Neural crest cell (in vitro differentiated cells): ENCODE measurements at regions not wholly inside any gene's neighbourhood (a gene's known extent, or its start where the extent isn't known, plus 50 kb on each side); places are given as distances from the start of the nearest gene placed in this dataset.

Experiments used
- DNase-seq: peaks from one replicate; pipeline ENCODE4 v3.0.0; 2021; ENCODE audit warnings: low read depth, mixed read lengths, low spot score
- H3K27ac Mint-ChIP-seq: one replicate; pipeline ENCODE4 v1.8.0; 2021; ENCODE audit warnings: mild to moderate bottlenecking, mixed read lengths; ENCODE audit not compliant: unreplicated experiment
- H3K27me3 Mint-ChIP-seq: 2 replicates; pipeline ENCODE4 v1.8.0; 2021; ENCODE audit warnings: low read depth, mild to moderate bottlenecking, mixed read lengths
- H3K36me3 Mint-ChIP-seq: 2 replicates; pipeline ENCODE4 v1.8.0; 2021; ENCODE audit warnings: low read depth, mild to moderate bottlenecking, mixed read lengths
- H3K4me1 Mint-ChIP-seq: 2 replicates; pipeline ENCODE4 v1.8.0; 2021; ENCODE audit warnings: mixed read lengths
- H3K4me3 Mint-ChIP-seq: one replicate; pipeline ENCODE4 v1.8.0; 2021; ENCODE audit warnings: mild to moderate bottlenecking, mixed read lengths
- H3K9me3 Mint-ChIP-seq: 2 replicates; pipeline ENCODE4 v1.8.0; 2021; ENCODE audit warnings: mixed read lengths
- TF ChIP-seq, protein P1 (sequence below): fragments of 200-600 bp; sonication (generic); conservative IDR thresholded peaks from 2 replicates; pipeline ENCODE4 v1.5.0; 2021; ENCODE audit warnings: antibody characterized with exemption, mild to moderate bottlenecking

DNA sequence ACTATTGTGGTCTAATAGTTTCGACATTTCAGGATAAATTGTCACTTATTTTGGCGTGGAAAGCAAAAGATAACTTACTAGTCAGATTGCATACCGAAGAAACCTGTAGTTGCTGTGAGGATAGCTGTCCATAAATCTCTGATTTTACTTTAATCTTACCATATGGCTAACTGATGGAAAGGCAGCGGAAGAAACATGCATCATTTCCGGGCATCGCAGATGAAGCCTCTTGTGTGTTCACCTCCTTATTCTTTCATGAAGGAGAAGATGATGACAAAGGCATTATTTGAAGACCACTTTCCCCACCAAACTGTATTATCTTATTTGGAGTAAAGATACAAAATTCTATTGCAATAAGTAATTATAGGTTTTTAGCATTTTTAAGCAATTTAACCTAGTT, 763.6 kb upstream of the SLITRK6 start:
- DNase-seq, result no peak
- Mint-ChIP-seq H3K9me3 (no peaks in the 10 kb centered on the region), H3K27me3 (no peaks in the 10 kb centered on the region), H3K27ac (no peak overlapping the region), H3K4me3 (no peak overlapping the region), H3K4me1 (peaks cover 5% of the 10 kb centered on the region), H3K36me3 (no peaks in the 10 kb centered on the region)
- TF ChIP-seq, protein P1, sequence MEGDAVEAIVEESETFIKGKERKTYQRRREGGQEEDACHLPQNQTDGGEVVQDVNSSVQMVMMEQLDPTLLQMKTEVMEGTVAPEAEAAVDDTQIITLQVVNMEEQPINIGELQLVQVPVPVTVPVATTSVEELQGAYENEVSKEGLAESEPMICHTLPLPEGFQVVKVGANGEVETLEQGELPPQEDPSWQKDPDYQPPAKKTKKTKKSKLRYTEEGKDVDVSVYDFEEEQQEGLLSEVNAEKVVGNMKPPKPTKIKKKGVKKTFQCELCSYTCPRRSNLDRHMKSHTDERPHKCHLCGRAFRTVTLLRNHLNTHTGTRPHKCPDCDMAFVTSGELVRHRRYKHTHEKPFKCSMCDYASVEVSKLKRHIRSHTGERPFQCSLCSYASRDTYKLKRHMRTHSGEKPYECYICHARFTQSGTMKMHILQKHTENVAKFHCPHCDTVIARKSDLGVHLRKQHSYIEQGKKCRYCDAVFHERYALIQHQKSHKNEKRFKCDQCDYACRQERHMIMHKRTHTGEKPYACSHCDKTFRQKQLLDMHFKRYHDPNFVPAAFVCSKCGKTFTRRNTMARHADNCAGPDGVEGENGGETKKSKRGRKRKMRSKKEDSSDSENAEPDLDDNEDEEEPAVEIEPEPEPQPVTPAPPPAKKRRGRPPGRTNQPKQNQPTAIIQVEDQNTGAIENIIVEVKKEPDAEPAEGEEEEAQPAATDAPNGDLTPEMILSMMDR, result no peak

GRCh38 chr13:86563308-86563707, 764.1 kb upstream of the SLITRK6 start:
- no peaks in the 10 kb centered on the region for H3K27me3 Mint-ChIP-seq
- TF ChIP-seq, protein P1, result no peak
- no peaks in the 10 kb centered on the region for H3K9me3 Mint-ChIP-seq
- H3K4me3 Mint-ChIP-seq, result no peak overlapping the region
- H3K4me1 Mint-ChIP-seq, result peaks cover 5% of the 10 kb centered on the region
- no peak for DNase-seq
- no peak overlapping the region for H3K27ac Mint-ChIP-seq
- no peaks in the 10 kb centered on the region for H3K36me3 Mint-ChIP-seq

DNA sequence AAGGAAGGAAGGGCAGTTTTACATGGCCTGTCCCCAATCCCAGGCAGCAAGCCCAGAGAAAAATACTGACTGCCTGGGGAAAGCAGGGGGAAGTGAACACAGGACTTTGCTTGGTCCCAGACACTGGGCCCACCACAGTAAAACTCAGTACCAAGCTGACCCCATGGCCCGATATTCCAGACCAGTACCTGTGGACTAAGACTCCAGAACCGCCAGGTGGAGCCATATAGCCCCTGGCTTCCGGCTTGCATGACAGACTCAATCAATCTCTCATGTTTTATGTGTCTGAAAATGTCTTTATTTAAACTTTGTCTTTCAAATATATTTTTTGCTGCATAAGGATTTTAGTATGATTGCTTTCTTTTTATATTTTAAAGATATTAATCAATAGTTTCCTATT, 767.9 kb upstream of the SLITRK6 start:
- DNase-seq, result no peak
- no peaks in the 10 kb centered on the region for H3K4me1 Mint-ChIP-seq
- H3K9me3 Mint-ChIP-seq, result no peaks in the 10 kb centered on the region
- no peak overlapping the region for H3K4me3 Mint-ChIP-seq
- TF ChIP-seq, protein P1, result no peak
- H3K36me3 Mint-ChIP-seq, result no peaks in the 10 kb centered on the region
- H3K27me3 Mint-ChIP-seq, result no peaks in the 10 kb centered on the region
- H3K27ac Mint-ChIP-seq, result no peak overlapping the region

GRCh38 chr13:86569119-86569518, 769.9 kb upstream of the SLITRK6 start:
- no peaks in the 10 kb centered on the region for H3K36me3 Mint-ChIP-seq

DNA sequence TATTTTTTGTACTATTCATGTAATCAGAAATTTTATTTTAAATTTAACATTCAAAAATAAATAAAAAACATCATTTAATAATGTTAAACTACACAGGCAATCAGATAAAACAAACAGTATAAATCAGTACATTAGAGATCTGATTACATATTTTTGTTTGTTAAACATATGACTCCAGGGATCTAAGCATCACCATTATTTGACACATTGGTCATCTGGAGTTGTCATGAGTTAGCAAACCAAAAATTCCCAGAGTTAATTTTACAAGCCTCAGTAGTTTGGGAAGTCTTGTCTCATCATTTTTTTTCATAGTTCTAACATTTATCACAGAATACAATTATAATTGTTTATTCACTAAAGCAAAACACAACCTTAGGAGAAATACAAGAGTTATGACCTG, 770.8 kb upstream of the SLITRK6 start:
- Mint-ChIP-seq H3K4me1 (no peaks in the 10 kb centered on the region), H3K9me3 (no peaks in the 10 kb centered on the region), H3K27me3 (no peaks in the 10 kb centered on the region), H3K36me3 (no peaks in the 10 kb centered on the region), H3K27ac (no peak overlapping the region), H3K4me3 (no peak overlapping the region)
- DNase-seq, result no peak
- TF ChIP-seq, protein P1, result no peak

More at GRCh38 chr13:86569119-86569518, 769.9 kb upstream of the SLITRK6 start:
- no peaks in the 10 kb centered on the region for H3K4me1 Mint-ChIP-seq
- TF ChIP-seq, protein P1, result no peak
- H3K4me3 Mint-ChIP-seq, result no peak overlapping the region
- H3K9me3 Mint-ChIP-seq, result no peaks in the 10 kb centered on the region
- no peaks in the 10 kb centered on the region for H3K27me3 Mint-ChIP-seq
- DNase-seq, result no peak
- H3K27ac Mint-ChIP-seq, result no peak overlapping the region

- no peaks in the 10 kb centered on the region for H3K4me1 Mint-ChIP-seq
- TF ChIP-seq, protein P1, result no peak
- H3K36me3 Mint-ChIP-seq, result no peaks in the 10 kb centered on the region
- no peaks in the 10 kb centered on the region for H3K9me3 Mint-ChIP-seq
- H3K27ac Mint-ChIP-seq, result no peak overlapping the region
- no peak overlapping the region for H3K4me3 Mint-ChIP-seq
- DNase-seq, result no peak
- H3K27me3 Mint-ChIP-seq, result no peaks in the 10 kb centered on the region
Measured at GRCh38 chr13:86572115-86572514, 772.9 kb upstream of the SLITRK6 start.
